HG02970 (cell line): ENCODE measurements at regions not wholly inside any gene's neighbourhood (a gene's known extent, or its start where the extent isn't known, plus 50 kb on each side); places are given as distances from the start of the nearest gene placed in this dataset.
"Not testable (repeated sequence)": the region's sequence is repeated elsewhere in the genome, so short reads cannot be mapped to it uniquely, and the experiment has no call there.

Experiments
- ATAC-seq: cut with Tn5 transposase; IDR thresholded peaks from one replicate; pipeline ENCODE4 v1.9.1; 2021; ENCODE audit warnings: mild to moderate bottlenecking, moderate library complexity, moderate number of reproducible peaks; ENCODE audit not compliant: unreplicated experiment, low FRiP score

DNA sequence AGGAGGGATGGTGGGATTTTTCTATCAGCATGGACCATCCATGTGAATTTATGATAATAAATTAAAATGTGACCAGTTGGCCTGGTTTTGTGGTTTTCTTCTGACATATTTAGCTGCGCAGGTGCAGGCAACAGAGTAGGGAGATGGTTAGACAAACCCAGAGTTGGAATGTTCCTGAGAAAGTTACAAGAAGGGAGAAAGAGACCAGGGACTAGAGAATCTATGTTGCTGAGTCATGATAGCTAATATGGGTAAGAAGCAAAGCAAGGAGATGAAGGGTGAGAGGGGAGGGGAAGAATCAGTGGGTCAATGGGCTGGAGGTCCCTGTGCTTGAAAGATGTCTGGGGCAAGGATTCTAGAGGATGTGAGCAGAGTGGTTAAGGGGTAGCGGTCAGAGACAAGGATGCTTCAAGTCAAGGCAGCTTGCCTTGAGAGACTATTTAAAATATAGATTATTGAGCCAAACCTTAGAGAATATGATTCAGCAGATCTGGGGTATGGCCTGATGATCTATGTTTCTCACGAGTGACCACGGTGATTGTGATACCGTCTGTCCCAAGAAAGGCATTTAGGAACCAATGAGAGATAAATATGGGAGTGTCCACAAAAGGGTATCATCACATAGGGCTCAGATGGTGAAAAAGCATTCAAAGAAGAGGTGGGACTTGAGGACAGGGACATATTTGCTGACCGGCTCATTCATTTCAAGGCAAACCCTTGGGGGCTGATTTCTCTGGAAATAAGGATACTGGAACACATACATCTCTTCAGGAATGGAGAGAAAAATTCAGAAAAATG, 219.7 kb upstream of the PLD5 start:
- ATAC-seq: no peak

DNA sequence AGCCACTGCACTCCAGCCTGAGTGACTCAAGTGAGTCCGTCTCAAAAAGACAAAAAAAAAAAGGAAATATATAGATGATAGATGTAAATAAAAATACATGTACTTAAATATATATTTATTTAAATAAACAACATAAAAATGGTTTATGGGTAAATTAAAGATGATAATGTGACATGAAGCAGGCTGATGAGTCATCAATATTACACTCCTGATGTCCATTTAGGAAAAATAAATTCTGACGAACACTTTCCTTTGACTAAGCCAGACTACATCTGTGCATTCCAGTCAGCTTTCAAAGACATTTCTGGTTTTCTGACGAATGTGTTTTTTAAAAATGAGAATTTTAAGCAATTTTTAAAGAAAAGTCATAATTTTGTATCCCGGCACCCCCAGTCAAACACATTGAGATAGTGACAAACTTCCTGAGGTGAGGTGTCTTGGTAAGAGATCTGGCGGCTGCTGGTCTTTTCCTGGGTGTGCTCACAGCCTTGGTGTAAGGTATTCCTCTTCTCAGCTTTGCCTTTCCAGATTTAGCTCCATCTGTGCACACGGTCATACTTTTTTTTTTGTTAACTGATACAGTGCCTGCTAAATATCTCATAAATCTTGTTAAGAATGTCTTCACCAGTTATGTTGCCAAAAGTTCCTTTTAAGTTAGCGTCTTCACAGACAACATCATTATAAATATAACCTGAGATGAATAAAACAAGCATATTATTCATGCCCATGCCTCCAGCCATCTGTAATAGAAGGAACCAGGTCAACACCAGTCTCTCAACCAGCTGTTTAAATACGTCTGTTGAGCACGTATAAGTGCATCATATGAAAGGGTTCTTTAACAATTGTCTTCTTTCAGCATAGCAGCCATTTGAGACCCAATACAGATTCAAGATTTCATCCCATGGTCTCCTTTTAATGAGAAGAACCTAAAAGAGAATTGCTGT, 214.5 kb upstream of the PLD5 start:
- ATAC-seq: no peak

GRCh38 chr1:242736611-242737010, 212.1 kb upstream of the PLD5 start:
- no peak for ATAC-seq

GRCh38 chr1:242735323-242735722, 210.8 kb upstream of the PLD5 start:
- ATAC-seq: no peak

- ATAC-seq: no peak
Measured at GRCh38 chr1:242731446-242731845, 206.9 kb upstream of the PLD5 start.

DNA sequence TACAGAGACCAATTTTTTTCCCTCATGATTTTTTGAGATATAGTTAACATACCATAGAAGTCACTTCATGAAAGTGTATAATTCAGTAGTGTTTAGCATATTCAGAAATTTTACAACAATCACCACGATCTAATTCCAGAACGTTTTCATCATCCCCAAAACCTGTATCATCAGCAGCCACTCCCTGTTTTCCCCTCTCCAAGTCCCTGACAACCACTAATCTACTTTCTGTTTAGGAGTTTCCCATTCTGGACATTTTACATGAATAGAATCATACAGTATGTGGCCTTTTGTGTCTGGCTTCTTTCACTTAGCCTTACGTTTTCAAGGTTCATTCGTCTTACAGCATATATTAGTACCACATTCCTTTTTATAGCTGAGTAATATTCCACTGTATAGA, 204.2 kb upstream of the PLD5 start:
- ATAC-seq: no peak

GRCh38 chr1:242723044-242723716, 198.7 kb upstream of the PLD5 start:
- no peak for ATAC-seq

DNA sequence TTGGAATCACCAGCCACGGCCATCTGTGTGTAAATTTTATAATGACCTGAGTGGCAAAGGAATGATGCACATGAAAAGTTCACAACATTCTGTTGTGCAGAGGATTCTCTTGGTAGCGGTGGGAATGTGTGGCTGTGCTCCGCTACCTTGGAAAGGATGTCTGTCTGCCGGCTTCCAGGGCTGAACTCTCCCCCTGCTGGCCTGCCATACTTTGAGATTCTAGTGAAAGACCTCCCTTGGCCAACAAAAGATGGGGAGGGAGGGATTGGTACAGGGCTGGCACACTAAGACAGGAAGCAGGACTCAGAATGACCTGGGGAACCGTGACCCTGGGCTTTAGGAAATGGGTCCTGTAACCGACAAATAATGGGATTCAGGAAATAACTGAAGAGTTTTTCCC, 194.5 kb upstream of the PLD5 start:
- ATAC-seq: no peak

DNA sequence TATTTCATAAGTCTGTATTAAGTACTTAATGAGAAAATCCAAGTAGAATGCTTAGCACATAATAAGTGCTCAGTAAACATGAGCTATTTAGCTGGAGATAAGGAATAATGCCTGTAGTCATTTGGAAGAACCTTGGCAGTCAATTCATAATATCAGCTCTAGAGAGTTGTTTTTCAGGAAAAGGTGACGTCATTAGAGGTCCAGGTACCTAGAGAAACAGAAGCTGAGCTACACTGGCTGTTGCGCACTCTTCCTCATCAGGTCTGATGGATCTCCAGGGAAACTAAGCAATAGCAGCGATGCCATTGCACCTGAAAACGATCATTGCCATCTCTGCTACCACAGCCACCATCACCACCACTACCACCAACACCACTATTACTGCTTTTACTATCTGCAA, 187.8 kb upstream of the PLD5 start:
- no peak for ATAC-seq

DNA sequence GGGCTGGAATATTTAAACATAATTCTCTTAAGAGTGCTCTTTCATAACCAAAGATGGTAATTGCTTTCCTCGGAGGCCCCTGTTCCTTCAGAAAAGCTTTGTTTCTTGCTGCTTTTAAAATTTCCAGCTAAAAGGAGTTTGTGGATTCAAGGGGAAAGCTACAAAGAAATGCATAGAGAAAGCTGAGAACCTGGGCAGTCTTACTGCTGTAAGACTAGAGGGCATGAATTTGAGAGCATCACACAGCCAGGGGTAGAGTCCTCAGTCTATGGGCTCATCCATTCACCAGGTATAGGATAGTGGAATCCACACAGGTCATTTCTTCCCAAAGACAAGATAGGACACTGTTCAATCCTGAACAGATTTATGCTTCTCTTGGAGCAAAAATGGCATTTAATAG, 186.3 kb upstream of the PLD5 start:
- ATAC-seq: no peak

GRCh38 chr1:242710286-242710685, 185.8 kb upstream of the PLD5 start:
- no peak for ATAC-seq

GRCh38 chr1:242703467-242703866, 179.0 kb upstream of the PLD5 start:
- no peak for ATAC-seq

- no peak for ATAC-seq
Measured at GRCh38 chr1:242692988-242693387, 168.5 kb upstream of the PLD5 start.

GRCh38 chr1:242691610-242691945, 167.1 kb upstream of the PLD5 start:
- no peak for ATAC-seq

GRCh38 chr1:242690849-242691609, 166.5 kb upstream of the PLD5 start:
- no peak for ATAC-seq

GRCh38 chr1:242689378-242689777, 164.9 kb upstream of the PLD5 start:
- ATAC-seq: no peak

- no peak for ATAC-seq
Measured at GRCh38 chr1:242674951-242675645, 150.6 kb upstream of the PLD5 start.

GRCh38 chr1:242673652-242674051, 149.2 kb upstream of the PLD5 start:
- no peak for ATAC-seq

DNA sequence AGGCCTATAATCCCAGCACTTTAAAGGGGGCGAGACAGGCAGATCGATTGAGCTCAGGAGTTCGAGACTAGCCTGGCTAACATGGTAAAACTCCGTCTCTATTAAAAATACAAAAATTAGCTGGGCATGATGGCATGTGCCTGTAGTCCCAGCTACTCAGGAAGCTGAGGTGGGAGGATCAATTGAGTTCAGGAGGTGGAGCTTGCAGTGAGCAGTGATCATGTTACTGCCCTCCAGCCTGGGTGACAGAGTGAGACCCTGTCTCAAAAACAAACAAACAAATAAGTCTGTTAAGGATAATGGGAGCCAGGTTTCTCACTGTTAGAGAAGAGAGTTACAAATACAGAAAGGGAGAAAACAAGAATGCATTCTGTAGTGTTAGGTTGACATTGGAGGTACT, 148.7 kb upstream of the PLD5 start:
- not testable (repeated sequence) for ATAC-seq

DNA sequence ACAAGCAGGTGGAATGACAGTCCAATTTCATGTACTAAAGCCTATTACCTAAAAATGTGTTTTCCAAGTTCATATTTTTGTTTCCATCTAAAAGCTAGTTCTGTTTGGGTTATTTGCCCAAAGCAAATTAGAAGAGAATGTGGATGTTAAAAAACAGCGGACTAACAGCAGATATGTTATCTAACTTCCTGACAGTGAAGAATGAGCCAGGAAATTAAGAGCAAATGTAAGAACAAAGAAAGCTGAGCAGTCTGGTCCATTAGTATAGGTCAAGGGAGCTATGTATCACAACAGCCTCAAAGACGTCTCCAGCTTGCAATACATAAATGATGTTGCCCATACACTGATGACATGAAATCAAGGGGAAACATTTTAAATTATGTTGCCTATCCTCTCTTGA, 145.5 kb upstream of the PLD5 start:
- no peak for ATAC-seq
